Peyer's patch (tissue), 4 donors: ENCODE measurements at regions not wholly inside any gene's neighbourhood (a gene's known extent, or its start where the extent isn't known, plus 50 kb on each side); places are given as distances from the start of the nearest gene placed in this dataset.

Source experiments
- DNase-seq, 3 donors: peaks; one replicate each; pipeline ENCODE4 v3.0.0-alpha.2; 2017 to 2019
- H3K27ac ChIP-seq, 4 donors: fragments of 200-600 bp; sonication (generic); one replicate each; pipeline ENCODE4 v1.5.1; 2016 to 2019
- H3K27me3 ChIP-seq, 2 donors: fragments of 200-600 bp; sonication (generic); one replicate each; pipeline ENCODE4 v1.5.1; 2019
- H3K36me3 ChIP-seq, 3 donors: fragments of 200-600 bp; sonication (generic); one replicate each; pipeline ENCODE4 v1.5.1; 2016 to 2019
- H3K4me1 ChIP-seq, 4 donors: fragments of 200-600 bp; sonication (generic); one replicate each; pipeline ENCODE4 v1.5.1; 2016 to 2019
- H3K4me3 ChIP-seq, 4 donors: fragments of 200-600 bp; sonication (generic); 1 replicate in 3 of 4; 2 replicates in 1 of 4; pipeline ENCODE4 v1.5.1; 2016 to 2019; ENCODE audit warnings: mild to moderate bottlenecking in 1 of 4
- H3K9me3 ChIP-seq, 4 donors: fragments of 200-600 bp; sonication (generic); one replicate each; pipeline ENCODE4 v1.5.1; 2016 to 2019; ENCODE audit warnings: mild to moderate bottlenecking in 1 of 4
- CTCF ChIP-seq, 6 experiments: fragments of 450-650 bp in 4 of 6; fragments of 200-600 bp in 2 of 6; sonication (generic) in 1 of 6; IDR thresholded peaks; one replicate each; pipeline ENCODE4 v1.5.1; 2017 to 2019; ENCODE audit warnings: antibody characterized with exemption in 6 of 6, mild to moderate bottlenecking in 3 of 6, moderate library complexity in 1 of 6
- POLR2A ChIP-seq, 2 donors: fragments of 450-650 bp; IDR thresholded peaks; one replicate each; pipeline ENCODE4 v1.5.1; 2017; ENCODE audit warnings: antibody characterized with exemption in 2 of 2, mild to moderate bottlenecking in 2 of 2, moderate library complexity in 2 of 2

GRCh38 chr3:151544164-151544548 lies 83.3 kb upstream of the IGSF10 start:
- H3K9me3 ChIP-seq: no peaks in the 10 kb centered on the region
- TF ChIP-seq CTCF (IDR thresholded peaks at IDR 0.05) (no peak), POLR2A (IDR thresholded peaks at IDR 0.05) (no peak)
- no peaks in the 10 kb centered on the region for H3K27me3 ChIP-seq
- DNase-seq: no peak
- no peak overlapping the region for H3K4me3 ChIP-seq
- H3K36me3 ChIP-seq: no peaks in the 10 kb centered on the region
- no peaks in the 10 kb centered on the region for H3K4me1 ChIP-seq
- H3K27ac ChIP-seq: no peak overlapping the region

GRCh38 chr3:151541178-151541577 lies 80.3 kb upstream of the IGSF10 start:
- H3K27ac ChIP-seq: no peak overlapping the region
- no peak overlapping the region for H3K4me3 ChIP-seq
- no peak for TF ChIP-seq POLR2A (IDR thresholded peaks at IDR 0.05)
- no peak for TF ChIP-seq CTCF (IDR thresholded peaks at IDR 0.05)
- no peaks in the 10 kb centered on the region for H3K27me3 ChIP-seq
- no peak for DNase-seq
- no peaks in the 10 kb centered on the region for H3K9me3 ChIP-seq
- no peaks in the 10 kb centered on the region for H3K36me3 ChIP-seq
- H3K4me1 ChIP-seq: no peaks in the 10 kb centered on the region

- no peaks in the 10 kb centered on the region for H3K9me3 ChIP-seq
- no peak for TF ChIP-seq CTCF (IDR thresholded peaks at IDR 0.05)
- TF ChIP-seq POLR2A (IDR thresholded peaks at IDR 0.05): no peak
- no peak overlapping the region for H3K27ac ChIP-seq
Observed at GRCh38 chr3:151539599-151539998, 78.7 kb upstream of the IGSF10 start.

DNA sequence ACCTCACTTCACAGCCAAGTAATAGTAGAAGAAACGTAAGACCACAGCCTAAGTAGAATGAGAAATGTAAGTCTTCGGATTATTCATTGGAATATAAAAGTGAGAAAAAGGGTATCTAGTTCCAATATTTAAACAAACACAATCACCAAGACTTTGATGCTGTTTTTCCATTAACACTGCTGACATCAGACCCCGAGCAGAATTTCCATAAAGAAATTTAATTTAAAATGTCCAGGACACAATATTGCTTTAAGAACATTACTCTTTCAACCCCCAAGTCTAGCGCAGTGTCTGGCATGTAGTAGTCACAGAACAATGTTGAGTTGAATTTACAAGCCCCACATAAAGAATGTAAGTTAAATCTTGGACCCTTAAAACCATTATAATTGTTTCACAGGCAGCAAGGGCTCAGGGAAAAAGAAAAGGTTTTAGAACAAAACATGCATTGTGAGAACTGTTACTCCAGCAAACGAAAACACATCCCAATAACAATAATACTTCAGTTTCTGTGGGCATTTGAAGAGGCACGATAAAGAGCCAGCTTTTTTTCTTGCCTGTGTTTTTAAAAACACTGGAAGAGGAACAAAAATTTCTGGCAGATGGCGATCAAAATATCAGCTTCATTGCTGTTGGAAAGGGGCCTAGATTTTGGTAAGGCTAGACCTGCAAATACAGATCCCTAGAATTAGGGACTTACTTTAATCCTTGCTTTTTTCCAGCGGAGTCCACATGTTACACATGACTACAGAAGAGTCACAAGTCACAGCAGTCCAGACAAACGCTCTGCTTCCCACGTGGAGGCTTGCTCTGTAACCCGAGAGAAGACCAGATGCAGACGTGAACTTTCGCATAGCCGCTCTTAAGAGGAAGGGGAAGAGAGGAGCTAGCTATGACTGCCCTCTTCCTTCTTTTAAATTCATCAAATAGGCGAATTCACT lies 77.9 kb upstream of the IGSF10 start:
- H3K27ac ChIP-seq: no peak overlapping the region
- H3K9me3 ChIP-seq: no peaks in the 10 kb centered on the region
- TF ChIP-seq CTCF (IDR thresholded peaks at IDR 0.05): no peak
- TF ChIP-seq POLR2A (IDR thresholded peaks at IDR 0.05): no peak
- H3K36me3 ChIP-seq: no peaks in the 10 kb centered on the region
- no peaks in the 10 kb centered on the region for H3K4me1 ChIP-seq
- H3K27me3 ChIP-seq: no peaks in the 10 kb centered on the region
- DNase-seq: no peak
- H3K4me3 ChIP-seq: no peak overlapping the region

More at GRCh38 chr3:151539599-151539998, 78.7 kb upstream of the IGSF10 start:
- no peak for DNase-seq
- Histone ChIP-seq H3K36me3 (no peaks in the 10 kb centered on the region), H3K4me1 (no peaks in the 10 kb centered on the region), H3K4me3 (no peak overlapping the region), H3K27me3 (no peaks in the 10 kb centered on the region)

DNA sequence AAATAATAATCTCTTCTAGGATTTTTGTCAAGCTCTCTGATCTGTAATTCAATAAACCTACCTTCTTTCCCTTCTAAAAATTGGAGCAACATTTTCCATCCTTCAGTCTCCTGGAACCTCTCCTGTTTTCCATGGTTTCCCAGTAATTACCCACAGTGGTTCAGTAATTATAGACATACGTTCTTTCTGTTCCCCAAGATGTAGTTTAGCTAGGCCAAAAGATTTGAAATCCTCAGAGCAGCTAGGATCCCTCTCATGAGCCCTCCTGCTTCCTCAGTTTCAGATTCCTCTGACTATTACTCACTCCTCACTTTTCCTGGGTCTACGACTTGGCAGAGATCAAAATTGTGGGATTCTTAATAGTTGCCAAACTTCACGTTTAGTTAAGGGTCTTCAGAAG lies 76.9 kb upstream of the IGSF10 start:
- no peak overlapping the region for H3K27ac ChIP-seq
- no peak for DNase-seq
- no peaks in the 10 kb centered on the region for H3K36me3 ChIP-seq
- TF ChIP-seq POLR2A (IDR thresholded peaks at IDR 0.05) (no peak), CTCF (IDR thresholded peaks at IDR 0.05) (no peak)
- H3K4me3 ChIP-seq: no peak overlapping the region
- no peaks in the 10 kb centered on the region for H3K27me3 ChIP-seq
- H3K4me1 ChIP-seq: no peaks in the 10 kb centered on the region
- no peaks in the 10 kb centered on the region for H3K9me3 ChIP-seq
